Thymus (tissue), 11 donors: ENCODE measurements at regions not wholly inside any gene's neighbourhood (a gene's known extent, or its start where the extent isn't known, plus 50 kb on each side); places are given as distances from the start of the nearest gene placed in this dataset.
A peak's percentile ranks its signal among the peaks of the same experiment; 100 is the strongest.

Experiments used
- DNase-seq, 9 donors: peaks; one replicate each; pipeline ENCODE4 v3.0.0-alpha.2; 2013; ENCODE audit warnings: low spot score in 9 of 9, low read depth in 6 of 9, missing footprints in 1 of 9
- H3K27ac ChIP-seq, 2 donors: one replicate each; pipeline ENCODE4 v1.5.1; 2013; ENCODE audit warnings: control low read depth in 1 of 2, low read depth in 1 of 2, low read length in 1 of 2, mild to moderate bottlenecking in 1 of 2, moderate library complexity in 1 of 2
- H3K27me3 ChIP-seq, 2 donors: one replicate each; pipeline ENCODE4 v1.5.1; 2013; ENCODE audit warnings: low read length in 1 of 2; ENCODE audit not compliant: control insufficient read depth in 2 of 2, insufficient read depth in 1 of 2
- H3K36me3 ChIP-seq, 2 donors: one replicate each; pipeline ENCODE4 v1.5.1; 2013; ENCODE audit warnings: low read length in 1 of 2, mild to moderate bottlenecking in 1 of 2, moderate library complexity in 1 of 2; ENCODE audit not compliant: control insufficient read depth in 2 of 2, insufficient read depth in 2 of 2
- H3K4me1 ChIP-seq, 2 donors: one replicate each; pipeline ENCODE4 v1.5.1; 2013; ENCODE audit warnings: low read length in 2 of 2; ENCODE audit not compliant: control insufficient read depth in 2 of 2, insufficient read depth in 2 of 2
- H3K4me3 ChIP-seq, 2 donors: one replicate each; pipeline ENCODE4 v1.5.1; 2013; ENCODE audit warnings: low read length in 2 of 2, control low read depth in 1 of 2, mild to moderate bottlenecking in 1 of 2
- H3K9me3 ChIP-seq, 2 donors: one replicate each; pipeline ENCODE4 v1.5.1; 2013; ENCODE audit warnings: low read length in 1 of 2, mild to moderate bottlenecking in 1 of 2; ENCODE audit not compliant: control insufficient read depth in 2 of 2, insufficient read depth in 1 of 2
- WGBS: extraction: QIAGEN DNeasy Blood & Tissue Kit; methylation state at CpG from one replicate; pipeline ENCODE4 v1.1.7; 2013; 5-methylcytosine and 5-hydroxymethylcytosine counted together
- donor health status: healthy.

GRCh38 chr2:136171223-136171622 lies 53.3 kb upstream of the CXCR4 start:
- no peak overlapping the region for H3K27ac ChIP-seq
- peaks cover 8 to 17% of the 10 kb centered on the region in 2 donors for H3K4me1 ChIP-seq
- H3K36me3 ChIP-seq: no peaks in the 10 kb centered on the region
- no peak for DNase-seq
- WGBS: 99% methylated on average over 4 of the region's 4 CpGs
- no peaks in the 10 kb centered on the region for H3K27me3 ChIP-seq
- H3K4me3 ChIP-seq: no peak overlapping the region
- no peaks in the 10 kb centered on the region for H3K9me3 ChIP-seq

GRCh38 chr2:136168720-136169119 lies 50.8 kb upstream of the CXCR4 start:
- Histone ChIP-seq H3K4me1 (peaks cover 8 to 17% of the 10 kb centered on the region in 2 donors), H3K27ac (no peak overlapping the region), H3K4me3 (no peak overlapping the region), H3K36me3 (no peaks in the 10 kb centered on the region), H3K27me3 (no peaks in the 10 kb centered on the region), H3K9me3 (no peaks in the 10 kb centered on the region)
- peak in 2 of 9 donors; percentile 3 to 13 for DNase-seq
- 47% methylated on average over 5 of the region's 5 CpGs for WGBS

GRCh38 chr2:136167721-136168475 lies 49.9 kb upstream of the CXCR4 start:
- Histone ChIP-seq H3K4me1 (peaks cover 8 to 15% of the 10 kb centered on the region in 2 donors), H3K27ac (no peak overlapping the region), H3K27me3 (no peaks in the 10 kb centered on the region), H3K4me3 (no peak overlapping the region), H3K9me3 (no peaks in the 10 kb centered on the region), H3K36me3 (no peaks in the 10 kb centered on the region)
- 88% methylated on average over 8 of the region's 8 CpGs for WGBS
- DNase-seq: no peak
